Activated CD8-positive, alpha-beta T cell treated with anti-CD3 and anti-CD28 coated beads for 36 hours (primary cell): ENCODE measurements at regions not wholly inside any gene's neighbourhood (a gene's known extent, or its start where the extent isn't known, plus 50 kb on each side); places are given as distances from the start of the nearest gene placed in this dataset.

Experiments used
- ATAC-seq: fragments of 200-7000 bp; cut with Tn5 transposase; one replicate; pipeline ENCODE4 v1.10.0; 2021; ENCODE audit warnings: mild to moderate bottlenecking, moderate library complexity
- CTCF ChIA-PET: fragments of 350-600 bp; sonication (Branson Sonifier 250); formaldehyde crosslinking; loops from one replicate; lab custom pipeline; 2021; ENCODE audit warnings: antibody characterized with exemption; lab: Charles Lee
- POLR2A ChIA-PET: fragments of 350-600 bp; sonication (Branson Sonifier 250); formaldehyde crosslinking; loops from one replicate; lab custom pipeline; 2021; ENCODE audit warnings: antibody characterized with exemption; lab: Charles Lee
- DNase-seq: peaks from one replicate; pipeline ENCODE4 v3.0.0-alpha.2; 2020
- H3K27ac Mint-ChIP-seq: one replicate; pipeline ENCODE4 v1.8.0; 2021; ENCODE audit warnings: mild to moderate bottlenecking, mixed read lengths
- H3K27me3 Mint-ChIP-seq: one replicate; pipeline ENCODE4 v1.8.0; 2021; ENCODE audit warnings: mixed read lengths
- H3K36me3 Mint-ChIP-seq: one replicate; pipeline ENCODE4 v1.8.0; 2021; ENCODE audit warnings: low read depth, mixed read lengths
- H3K4me1 Mint-ChIP-seq: one replicate; pipeline ENCODE4 v1.8.0; 2021; ENCODE audit warnings: low read depth, mixed read lengths
- H3K4me3 Mint-ChIP-seq: one replicate; pipeline ENCODE4 v1.8.0; 2021; ENCODE audit warnings: mild to moderate bottlenecking, moderate library complexity, mixed read lengths
- H3K9me3 Mint-ChIP-seq: one replicate; pipeline ENCODE4 v1.8.0; 2021; ENCODE audit warnings: mixed read lengths
- CTCF ChIP-seq: fragments of 200-600 bp; IDR thresholded peaks from one replicate; pipeline ENCODE4 v1.8.0; 2022; ENCODE audit warnings: antibody characterized with exemption, mild to moderate bottlenecking
- intact Hi-C: fragments of 100-400 bp; cut with micrococcal nuclease; formaldehyde crosslinking; loops from one replicate; pipeline ENCODE4 v1.10.0; 2022

GRCh38 chr2:236859908-236860307 lies 225.8 kb upstream of the COPS8 start:
- ChIA-PET POLR2A (no interaction called here), CTCF (no interaction called here)
- no peaks in the 10 kb centered on the region for H3K4me1 Mint-ChIP-seq
- intact Hi-C loops, result no loop called here
- ATAC-seq (no peak), DNase-seq (no peak)
- no peak overlapping the region for H3K4me3 Mint-ChIP-seq
- no peak overlapping the region for H3K27ac Mint-ChIP-seq
- TF ChIP-seq CTCF, result no peak
- peaks cover 1% of the 10 kb centered on the region for H3K9me3 Mint-ChIP-seq
- H3K36me3 Mint-ChIP-seq, result no peaks in the 10 kb centered on the region
- H3K27me3 Mint-ChIP-seq, result peaks cover 1% of the 10 kb centered on the region

- no peak for TF ChIP-seq CTCF
- CTCF ChIA-PET, result interaction anchor here (1.2 kb wide), 1 partner anchor 11 kb away, joined by 4 read pairs; no protein-coding TSS in a partner anchor
Observed at GRCh38 chr2:236861196-236861875, 224.4 kb upstream of the COPS8 start.

GRCh38 chr2:236861944-236862343 lies 223.7 kb upstream of the COPS8 start:
- intact Hi-C loops, result no loop called here
- no peak for DNase-seq
- no peak for TF ChIP-seq CTCF

More at GRCh38 chr2:236861196-236861875, 224.4 kb upstream of the COPS8 start:
- no peaks in the 10 kb centered on the region for H3K27me3 Mint-ChIP-seq
- no peaks in the 10 kb centered on the region for H3K9me3 Mint-ChIP-seq
- no peak for DNase-seq
- POLR2A ChIA-PET, result no interaction called here
- no peak for ATAC-seq
- H3K4me3 Mint-ChIP-seq, result no peak overlapping the region
- no peaks in the 10 kb centered on the region for H3K4me1 Mint-ChIP-seq
- no peak overlapping the region for H3K27ac Mint-ChIP-seq
- intact Hi-C loops, result no loop called here
- H3K36me3 Mint-ChIP-seq, result no peaks in the 10 kb centered on the region

GRCh38 chr2:236862526-236862925 lies 223.2 kb upstream of the COPS8 start:
- DNase-seq, result no peak
- H3K27me3 Mint-ChIP-seq, result no peaks in the 10 kb centered on the region
- no peak overlapping the region for H3K4me3 Mint-ChIP-seq
- intact Hi-C loops, result no loop called here
- CTCF ChIA-PET, result no interaction called here
- POLR2A ChIA-PET, result no interaction called here
- no peaks in the 10 kb centered on the region for H3K4me1 Mint-ChIP-seq
- ATAC-seq, result no peak
- no peak overlapping the region for H3K27ac Mint-ChIP-seq
- H3K36me3 Mint-ChIP-seq, result no peaks in the 10 kb centered on the region
- no peak for TF ChIP-seq CTCF
- no peaks in the 10 kb centered on the region for H3K9me3 Mint-ChIP-seq

More at GRCh38 chr2:236861944-236862343, 223.7 kb upstream of the COPS8 start:
- ChIA-PET CTCF (interaction anchor here (1.2 kb wide), 1 partner anchor 11 kb away, joined by 4 read pairs; no protein-coding TSS in a partner anchor), POLR2A (no interaction called here)
- Mint-ChIP-seq H3K4me1 (no peaks in the 10 kb centered on the region), H3K4me3 (no peak overlapping the region), H3K27ac (no peak overlapping the region), H3K9me3 (no peaks in the 10 kb centered on the region), H3K27me3 (no peaks in the 10 kb centered on the region), H3K36me3 (no peaks in the 10 kb centered on the region)
- ATAC-seq, result no peak

GRCh38 chr2:236862961-236863728 lies 222.5 kb upstream of the COPS8 start:
- ATAC-seq (no peak), DNase-seq (no peak)
- intact Hi-C loops, result no loop called here
- H3K36me3 Mint-ChIP-seq, result no peaks in the 10 kb centered on the region
- H3K27ac Mint-ChIP-seq, result no peak overlapping the region
- H3K4me1 Mint-ChIP-seq, result no peaks in the 10 kb centered on the region
- no peak overlapping the region for H3K4me3 Mint-ChIP-seq
- TF ChIP-seq CTCF, result no peak
- ChIA-PET CTCF (no interaction called here), POLR2A (no interaction called here)
- no peaks in the 10 kb centered on the region for H3K9me3 Mint-ChIP-seq
- H3K27me3 Mint-ChIP-seq, result no peaks in the 10 kb centered on the region
